Midbrain (tissue), 1 donor: ENCODE measurements at regions not wholly inside any gene's neighbourhood (a gene's known extent, or its start where the extent isn't known, plus 50 kb on each side); places are given as distances from the start of the nearest gene placed in this dataset.
"Not testable (repeated sequence)": the region's sequence is repeated elsewhere in the genome, so short reads cannot be mapped to it uniquely, and the experiment has no call there.

ENCODE experiments used
- DNase-seq: peaks from one replicate; lab custom pipeline; 2025; lab: John Stamatoyannopoulos, UW

DNA sequence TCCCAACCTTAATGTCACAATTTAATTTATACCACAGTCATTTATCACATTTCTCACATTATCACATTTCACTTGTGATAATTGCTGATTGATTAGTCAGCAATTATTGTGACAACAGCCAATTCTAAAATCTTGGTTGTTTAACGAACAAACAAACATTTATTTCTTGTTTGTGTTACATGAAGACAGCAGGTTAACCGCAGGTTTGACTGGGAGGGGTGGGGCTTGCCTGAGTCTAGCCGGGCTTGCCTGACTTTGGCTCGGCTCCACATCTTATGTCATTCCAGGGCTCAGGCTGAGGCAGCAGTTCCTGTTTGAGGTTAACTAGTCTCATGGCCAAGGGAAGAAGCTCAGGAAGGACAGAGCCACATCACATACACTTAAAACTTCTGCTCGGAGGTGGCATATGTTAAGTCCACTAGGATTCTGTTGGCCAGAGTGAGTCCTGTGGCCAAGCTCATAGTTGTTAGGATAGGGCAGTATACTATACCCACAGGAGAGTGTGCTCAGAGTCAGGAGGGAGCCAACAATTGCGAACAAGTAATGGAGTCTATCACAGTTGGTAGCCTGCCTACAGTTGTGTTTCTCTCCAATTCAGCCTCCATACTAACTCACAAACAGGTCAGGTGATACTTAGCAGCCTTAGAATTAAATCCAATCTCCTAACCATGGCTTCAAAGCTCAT is 90.0 kb upstream of the IFNGR1 start:
- peak; percentile 40 for DNase-seq

DNA sequence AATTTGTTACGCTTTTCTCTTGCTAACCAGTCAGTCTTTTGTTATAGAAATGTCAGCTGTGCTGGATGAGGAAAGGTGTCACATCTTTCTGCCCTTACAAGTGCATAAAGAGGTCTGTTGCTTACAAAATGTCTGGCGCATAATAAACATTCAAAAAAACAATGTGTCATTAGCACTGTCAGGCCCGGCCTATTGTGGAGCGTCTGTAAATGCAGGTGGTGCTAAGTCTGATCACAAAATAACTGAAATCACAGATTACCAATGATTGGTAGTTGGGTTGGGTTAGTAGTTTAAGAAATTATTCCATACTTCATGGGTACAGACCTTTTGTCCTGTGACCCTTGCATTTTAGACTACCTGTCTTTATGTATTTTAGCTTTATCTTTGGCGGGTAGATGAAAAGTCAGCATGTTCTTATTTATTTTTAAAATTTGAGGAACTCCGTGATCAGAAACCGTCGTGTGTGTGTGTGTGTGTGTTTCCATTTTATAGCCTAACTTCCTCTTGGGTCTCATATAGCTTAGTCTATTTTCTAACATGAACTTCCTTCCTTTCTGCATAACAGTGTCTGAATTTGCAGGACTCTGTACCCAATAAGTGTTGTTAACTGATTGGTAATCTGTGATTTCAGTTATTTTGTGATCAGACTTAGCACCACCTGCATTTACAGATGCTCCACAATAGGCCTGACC is 88.1 kb upstream of the IFNGR1 start:
- no peak for DNase-seq

DNA sequence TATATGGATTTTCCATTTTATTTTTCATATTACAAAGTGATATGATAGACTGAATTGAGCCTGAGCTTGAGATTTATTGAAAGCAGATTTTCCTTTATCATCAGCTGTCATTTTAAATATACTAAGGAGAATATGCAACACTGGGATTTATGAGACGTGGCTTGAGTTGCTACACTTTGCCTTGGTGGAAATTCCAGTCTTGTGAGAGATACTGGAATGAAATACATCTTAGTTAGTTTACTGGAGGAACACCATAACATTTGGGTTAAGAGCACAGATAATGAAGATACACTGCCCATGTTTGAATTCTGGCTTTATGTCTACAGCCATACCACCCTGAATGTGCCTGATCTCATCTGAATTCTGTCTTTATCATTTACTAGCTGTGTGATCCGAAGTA is 86.5 kb upstream of the IFNGR1 start:
- DNase-seq = no peak

DNA sequence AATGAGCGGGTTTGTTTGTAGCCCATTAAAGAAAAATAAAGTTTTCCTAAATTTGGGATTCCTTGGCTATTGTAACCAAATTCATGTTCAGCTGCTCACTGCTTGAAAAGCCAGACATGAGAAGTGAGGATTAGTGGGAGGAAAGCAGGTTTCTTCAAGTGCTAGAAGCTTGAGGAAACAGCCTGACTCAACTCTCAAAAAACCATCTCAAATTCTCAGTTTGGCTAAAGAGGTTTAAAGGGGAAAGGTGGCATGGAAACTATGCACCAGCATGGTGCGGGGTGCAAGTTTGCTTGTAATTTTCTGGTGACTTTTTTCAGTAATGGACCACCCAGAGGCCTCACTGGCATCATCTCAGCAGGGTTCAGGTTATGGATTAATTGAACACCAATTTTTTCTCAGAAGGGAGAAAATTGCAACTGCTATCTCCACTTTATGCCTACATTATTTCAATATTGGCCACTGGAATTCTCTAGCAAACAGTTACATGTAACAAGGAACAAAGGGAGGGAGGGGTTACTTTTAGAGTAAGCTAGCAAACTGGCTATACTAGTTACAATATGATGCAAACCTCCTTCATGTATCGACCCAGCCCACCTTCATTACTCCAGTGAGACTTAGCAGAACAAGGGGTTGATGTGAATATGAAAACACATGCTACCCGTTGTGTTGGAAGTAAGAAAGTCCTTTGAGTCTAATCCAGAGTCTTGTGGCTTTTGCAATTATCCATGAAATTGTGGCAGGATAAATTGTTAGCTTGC is 85.0 kb upstream of the IFNGR1 start:
- DNase-seq = no peak

DNA sequence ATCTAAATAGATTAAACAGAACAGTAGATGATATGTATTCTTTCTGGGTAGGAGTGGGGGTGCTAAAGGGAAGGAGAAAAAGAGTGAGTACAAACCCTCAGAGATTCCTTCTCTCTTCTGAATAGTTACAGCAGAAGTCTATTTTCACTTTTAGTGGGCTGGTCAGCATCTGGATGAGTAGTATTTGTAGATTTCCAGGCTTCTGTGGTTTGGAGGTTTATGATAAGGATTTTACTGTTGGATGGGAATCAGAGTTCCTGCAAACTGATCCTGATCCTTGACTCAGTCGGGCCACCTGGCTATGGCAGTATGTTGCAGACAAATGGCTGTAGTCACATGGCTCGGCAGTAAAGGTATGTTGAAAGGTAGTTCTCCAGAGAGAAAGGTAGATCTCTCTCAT is 84.3 kb upstream of the IFNGR1 start:
- no peak for DNase-seq

DNA sequence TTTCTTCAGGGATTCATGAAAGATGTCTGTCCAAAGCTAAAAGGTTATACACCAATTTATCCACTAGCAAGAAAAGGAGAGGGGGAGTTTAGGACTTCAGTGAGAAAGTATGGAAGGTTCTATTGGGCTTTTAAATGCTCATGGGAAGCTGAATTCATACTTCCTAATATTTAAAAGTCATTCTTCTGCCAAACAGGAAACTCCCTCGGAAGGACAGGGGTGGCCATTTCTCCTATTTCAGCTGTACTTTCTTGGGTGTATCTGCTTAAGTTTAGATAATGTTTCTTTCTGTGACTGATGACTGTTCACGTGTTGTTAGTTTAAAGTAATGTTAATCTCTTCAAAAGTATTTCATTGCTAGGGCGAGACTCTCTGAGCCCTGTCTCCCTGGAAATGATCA is 80.5 kb upstream of the IFNGR1 start:
- DNase-seq = no peak

DNA sequence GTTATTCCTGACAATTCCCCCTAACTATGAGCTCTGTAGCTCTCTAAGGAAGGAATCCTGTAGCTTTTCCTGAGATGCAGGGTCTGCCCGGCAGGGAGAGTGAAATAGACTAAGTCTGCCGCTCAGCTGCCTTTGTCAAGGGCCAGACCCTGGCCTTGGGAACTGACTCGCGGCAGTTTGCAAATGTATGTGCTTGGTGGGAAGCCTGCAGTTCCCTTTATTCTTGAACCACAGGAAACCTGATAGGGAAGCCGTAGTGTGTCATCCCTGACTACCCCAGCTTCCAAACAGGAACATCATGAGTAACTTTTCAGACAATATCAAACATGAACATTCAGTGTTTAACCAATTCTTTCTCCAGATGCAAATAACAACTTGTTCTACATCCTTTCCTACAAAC is 78.7 kb upstream of the IFNGR1 start:
- no peak for DNase-seq

DNA sequence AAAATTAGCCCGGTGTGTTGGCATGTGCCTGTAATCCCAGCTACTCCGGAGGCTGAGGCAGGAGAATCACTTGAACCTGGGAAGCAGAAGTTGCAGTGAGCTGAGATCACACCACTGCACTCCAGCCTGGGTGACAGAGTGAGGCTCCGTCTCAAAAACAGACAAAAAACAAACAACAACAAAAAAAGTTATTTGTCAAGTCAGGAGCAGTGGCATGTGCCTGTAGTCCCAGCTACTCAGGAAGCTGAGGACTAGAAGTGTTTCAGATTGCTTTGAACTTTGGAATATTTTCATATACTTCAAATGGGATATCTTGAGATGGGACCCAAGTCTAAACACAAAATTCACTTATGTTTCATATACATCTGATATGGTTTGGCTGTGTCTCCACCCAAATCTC is 73.1 kb upstream of the IFNGR1 start:
- not testable (repeated sequence) for DNase-seq

DNA sequence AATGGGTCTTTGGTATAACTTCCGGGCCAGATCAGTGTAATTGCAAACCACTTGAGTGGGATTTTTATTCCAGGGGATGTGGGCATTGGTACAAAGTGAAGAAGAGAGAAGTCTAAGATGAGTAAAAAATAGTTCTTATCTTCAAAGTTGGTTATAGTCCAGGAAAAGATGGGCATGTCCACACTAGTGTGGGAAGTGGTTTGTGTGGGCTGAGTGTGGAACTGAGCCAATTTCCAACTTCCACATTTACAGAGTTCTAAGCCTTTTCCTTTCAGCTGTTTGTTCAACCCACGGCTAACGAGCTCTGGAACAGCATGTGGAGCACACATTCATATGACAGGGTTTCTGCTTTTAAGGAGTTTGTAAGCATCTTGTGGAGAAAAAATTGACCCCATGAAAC is 72.3 kb upstream of the IFNGR1 start:
- peak; percentile 63 for DNase-seq

DNA sequence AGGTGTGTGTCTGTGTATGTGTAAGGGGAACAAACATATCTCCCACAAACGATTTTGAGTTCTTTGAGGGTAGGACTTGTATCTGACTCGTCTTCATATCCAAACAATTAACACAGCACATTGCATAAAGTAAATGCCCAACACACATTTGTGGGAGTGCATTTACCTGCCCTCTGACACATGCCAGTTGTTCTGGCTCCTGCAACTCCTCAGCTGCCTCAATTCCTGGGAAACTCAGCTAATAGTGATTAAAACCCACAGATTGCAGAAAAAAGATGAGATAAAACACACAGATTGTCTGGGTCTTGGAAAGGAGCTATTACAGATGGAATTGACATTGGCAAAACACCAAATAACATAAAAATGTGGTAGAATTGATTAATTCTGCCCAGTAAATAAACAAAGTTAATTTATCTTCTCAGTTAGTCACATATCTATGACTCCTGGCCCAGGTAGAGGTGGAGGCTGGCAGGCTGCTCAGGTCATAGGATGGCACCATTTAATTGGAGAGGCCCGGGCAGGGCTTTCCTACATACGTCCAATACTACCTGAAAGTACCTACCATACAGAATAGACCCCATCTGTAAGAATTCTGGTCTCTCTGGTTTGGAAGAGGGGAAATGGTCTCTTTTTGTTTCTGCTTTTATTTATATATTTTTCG is 71.5 kb upstream of the IFNGR1 start:
- DNase-seq = no peak

DNA sequence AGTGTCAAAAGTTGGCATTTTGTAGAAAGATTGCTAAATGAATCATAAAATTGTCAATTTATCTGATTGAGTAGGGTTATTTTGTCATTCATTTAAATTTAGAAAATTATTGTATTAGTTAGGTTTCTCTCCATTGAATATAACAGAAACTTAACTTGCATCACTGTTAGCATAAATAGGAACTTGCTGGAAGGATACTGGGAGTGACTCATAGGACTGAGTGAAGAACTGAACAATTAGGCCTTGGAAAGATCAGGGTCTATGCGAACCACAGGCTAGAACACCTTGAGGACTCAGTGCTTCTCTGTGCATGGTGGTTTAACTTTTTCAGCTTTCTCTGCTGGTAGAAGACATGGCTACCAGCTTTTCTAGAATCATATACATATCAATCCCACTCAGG is 67.7 kb upstream of the IFNGR1 start:
- DNase-seq = no peak

DNA sequence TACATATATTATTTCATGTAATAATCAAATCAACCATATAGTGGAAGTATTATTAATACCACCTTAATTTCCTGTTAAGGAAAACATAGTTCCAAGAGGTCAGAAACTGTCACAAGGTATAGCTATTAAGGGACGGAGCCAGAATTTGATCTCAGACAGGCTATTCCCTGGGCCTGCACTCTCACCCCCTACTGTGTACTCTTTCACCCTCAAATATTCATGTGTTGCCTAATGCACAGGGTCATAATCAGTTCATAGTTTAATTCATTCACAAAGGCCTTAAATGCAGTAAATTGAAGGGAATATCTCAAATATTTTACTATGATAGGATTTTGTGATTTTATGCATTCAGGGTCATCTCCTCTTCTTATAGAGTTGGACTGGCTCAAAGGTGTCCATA is 67.2 kb upstream of the IFNGR1 start:
- no peak for DNase-seq

DNA sequence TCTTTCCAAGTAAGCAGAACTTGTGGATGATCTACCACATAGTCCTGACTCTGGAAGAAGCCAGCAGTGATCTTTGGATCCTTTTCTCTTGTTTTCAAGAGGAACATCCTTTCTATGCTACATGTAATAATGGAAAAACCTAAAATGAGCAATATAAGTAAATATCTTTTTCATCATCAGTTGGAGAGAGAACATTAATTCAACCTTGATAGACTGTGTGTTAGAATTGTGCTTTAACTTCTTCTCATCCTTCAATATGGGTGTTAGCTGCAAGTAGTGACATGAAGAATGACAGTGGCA is 65.6 kb upstream of the IFNGR1 start:
- DNase-seq = no peak

DNA sequence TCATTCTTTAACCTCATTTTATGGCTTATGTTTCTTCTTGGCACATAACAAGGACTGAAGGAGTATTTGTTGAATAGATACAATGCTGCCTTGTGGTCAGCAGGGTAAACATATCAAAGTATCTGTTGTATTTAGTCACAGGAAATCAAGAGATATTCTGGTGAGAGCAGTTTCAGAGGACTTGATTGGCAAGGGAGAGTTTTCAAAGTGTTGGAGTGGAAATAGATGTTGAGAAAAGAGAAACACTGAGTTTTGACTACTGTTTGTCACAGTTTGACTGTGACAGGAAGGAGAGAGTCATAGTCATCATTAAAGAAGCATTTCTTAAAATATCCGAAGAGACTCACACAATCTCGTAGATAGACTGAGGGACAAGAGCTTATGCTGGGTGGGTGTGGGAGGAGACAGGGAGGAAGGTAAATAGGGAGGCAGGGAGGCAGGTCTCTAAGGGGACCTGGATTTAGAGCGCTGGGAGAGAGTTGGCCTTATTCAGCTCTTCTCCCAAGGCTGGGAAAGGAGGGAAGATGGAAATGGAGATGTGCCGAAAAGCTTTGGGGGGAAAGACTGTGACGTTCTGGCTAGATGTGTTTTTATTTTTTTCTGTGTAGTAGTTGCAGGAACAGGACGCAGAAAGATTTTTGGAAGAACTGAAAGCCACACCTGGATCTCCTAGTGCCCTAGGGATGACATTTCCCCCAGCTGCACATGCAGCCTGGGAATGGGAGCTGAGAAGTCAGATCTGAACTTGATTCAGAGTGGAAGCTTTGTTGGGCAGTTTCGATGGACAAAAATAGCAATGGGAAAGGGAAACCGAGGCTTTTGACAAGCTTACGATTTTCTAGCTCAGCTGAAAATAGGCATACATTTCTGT is 65.0 kb upstream of the IFNGR1 start:
- peak; percentile 7 for DNase-seq

DNA sequence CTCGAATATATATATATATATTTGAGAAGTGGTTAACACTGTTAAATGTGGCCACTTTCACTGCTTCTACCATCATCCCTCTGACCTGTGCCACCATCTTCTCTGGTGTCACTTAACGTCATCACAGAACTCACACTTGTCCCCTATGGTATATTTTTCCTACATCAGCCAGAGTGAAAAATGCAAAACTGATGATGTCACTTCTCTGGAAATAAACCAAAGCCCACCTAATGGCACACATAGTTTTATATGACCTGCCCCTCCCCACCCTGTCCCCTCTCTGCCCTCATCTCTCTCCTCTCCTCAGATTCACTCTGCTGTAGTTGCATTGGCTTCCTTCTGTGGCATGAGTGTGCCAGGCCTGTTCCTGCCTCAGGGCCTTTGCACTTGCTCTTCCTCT is 63.9 kb upstream of the IFNGR1 start:
- DNase-seq = no peak

DNA sequence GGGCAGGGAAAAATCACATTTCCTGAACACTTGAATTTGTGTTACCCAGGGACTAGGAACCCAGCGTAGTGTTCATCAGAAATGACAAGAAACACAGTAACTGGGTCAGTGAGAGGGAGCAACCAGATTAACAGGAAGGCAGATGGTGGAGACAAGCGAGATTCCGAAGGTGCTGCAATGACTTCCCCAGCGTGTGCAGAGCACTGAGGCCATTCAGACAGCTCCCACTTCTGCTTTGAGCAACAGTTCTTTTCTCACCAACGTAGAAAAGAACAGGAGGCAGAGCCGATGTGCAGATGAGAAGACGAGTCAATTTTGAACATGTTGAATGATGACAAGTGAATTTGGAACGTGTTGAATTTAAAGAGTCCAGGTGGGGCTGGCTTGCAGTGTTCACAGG is 63.1 kb upstream of the IFNGR1 start:
- DNase-seq = no peak

DNA sequence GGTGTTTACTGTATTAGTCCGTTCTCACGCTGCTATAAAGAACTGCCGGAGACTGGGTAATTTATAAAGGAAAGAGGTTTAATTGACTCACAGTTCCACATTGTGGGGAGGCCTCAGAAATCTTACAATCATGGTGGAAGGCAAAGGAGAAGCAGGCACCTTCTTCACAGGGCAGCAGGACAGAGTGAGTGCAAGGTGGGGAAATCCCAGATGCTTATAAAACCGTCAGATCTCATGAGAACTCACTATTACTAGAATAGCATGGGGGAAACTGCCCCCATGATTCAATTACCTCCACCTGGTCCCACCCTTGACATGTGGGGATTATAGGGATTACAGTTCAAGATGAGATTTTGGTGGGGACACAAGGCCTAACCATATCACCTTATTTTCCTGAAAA is 60.1 kb upstream of the IFNGR1 start:
- DNase-seq = not testable (repeated sequence)

DNA sequence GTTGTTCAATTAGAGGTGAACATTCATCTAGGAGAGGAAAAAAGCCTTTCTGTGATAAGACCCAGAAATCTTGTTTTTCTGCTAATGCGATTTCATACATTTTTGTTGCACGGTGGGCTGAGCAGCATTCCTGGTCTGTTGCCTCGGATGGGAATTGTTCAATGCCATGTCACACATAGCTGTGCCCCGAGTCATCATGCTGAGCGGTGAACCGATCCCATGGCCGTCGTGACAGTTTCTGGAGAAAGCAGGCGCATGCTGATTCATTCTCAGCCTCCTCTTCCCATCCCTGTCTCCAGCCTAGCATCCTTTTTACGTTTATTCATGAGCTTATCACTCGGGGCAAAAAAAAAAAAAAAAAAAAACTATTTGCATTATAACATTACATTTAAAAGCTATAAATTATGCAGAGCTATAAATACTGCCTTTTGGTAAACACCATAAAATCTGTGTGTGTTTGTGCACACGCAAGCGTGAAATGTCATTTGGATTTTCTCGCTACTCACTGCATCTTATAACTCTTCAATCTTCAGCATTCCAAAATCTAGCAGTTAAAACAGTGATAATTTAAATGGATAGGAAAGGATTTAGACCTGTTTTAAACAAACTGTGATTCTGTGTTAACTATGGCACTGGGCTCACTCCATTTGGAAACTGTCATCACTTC is 58.9 kb upstream of the IFNGR1 start:
- DNase-seq = no peak

DNA sequence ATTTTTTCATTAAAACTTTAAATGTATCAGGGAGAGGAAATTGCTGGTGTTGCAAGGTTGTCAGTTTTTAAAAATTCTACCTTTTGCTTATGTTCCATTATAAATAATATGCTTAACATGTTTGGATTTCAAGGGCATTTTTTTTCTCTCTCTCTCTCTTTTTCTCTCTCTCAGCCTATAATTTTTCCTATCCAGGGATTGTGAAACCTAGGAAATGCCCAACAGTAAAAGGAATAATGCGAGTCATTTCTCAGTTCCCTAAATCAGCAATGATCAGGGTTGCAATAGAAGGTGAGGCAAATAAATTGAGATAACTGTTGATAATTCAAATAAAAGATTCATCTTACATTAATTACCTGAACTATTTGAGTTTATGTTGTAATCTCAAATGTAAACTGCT is 53.2 kb upstream of the IFNGR1 start:
- no peak for DNase-seq

DNA sequence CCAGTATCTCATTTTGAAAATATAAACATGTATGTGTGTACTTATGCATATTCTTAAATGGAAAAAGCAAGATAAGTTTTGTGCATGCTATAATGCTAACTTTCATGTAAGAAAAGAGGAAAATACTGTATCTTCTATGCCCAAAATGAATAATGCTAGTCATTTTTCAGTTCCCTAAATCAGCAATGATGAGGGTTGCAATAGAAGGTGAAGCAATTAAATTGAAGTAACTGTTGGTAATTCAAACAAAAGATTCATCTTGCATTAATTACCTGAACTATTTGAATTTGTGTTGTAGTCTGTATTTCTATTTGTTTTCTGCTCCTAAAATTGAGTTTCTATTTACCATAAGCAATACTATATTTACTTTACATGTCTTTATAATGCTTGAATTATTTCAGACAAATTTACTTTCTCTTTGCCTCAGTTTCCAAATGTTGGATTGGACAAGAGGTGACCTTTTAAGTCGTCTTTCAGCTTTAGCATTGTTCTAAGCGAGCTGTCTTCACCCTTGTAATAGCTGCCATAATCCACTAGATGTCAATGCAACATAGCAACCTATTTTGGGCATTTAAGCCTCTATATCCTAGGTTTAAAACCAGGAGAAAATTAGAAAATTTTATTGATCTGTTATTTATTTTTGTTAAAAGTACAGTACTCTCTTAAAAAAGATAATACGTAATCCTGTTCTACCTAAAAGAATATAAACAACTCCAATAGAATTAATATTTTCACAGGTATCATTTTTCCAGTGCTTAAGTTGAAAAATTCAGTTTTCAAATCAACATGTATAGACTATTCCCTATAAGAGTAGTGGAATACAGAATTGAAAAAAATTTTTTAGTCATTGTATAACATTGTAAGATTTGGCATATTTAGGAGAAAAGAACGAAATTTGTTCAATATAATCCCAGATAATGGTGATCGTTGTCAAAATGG is 52.3 kb upstream of the IFNGR1 start:
- DNase-seq = peak; percentile 69
